Body of pancreas (tissue), 4 donors: ENCODE measurements at regions not wholly inside any gene's neighbourhood (a gene's known extent, or its start where the extent isn't known, plus 50 kb on each side); places are given as distances from the start of the nearest gene placed in this dataset.

Experiments used
- CTCF ChIP-seq, 7 experiments: fragments of 450-650 bp in 4 of 7; fragments of 200-600 bp in 3 of 7; sonication (generic) in 3 of 7; IDR thresholded peaks; one replicate each; pipeline ENCODE4 v1.5.1; 2016 to 2019; ENCODE audit warnings: antibody characterized with exemption in 7 of 7
- POLR2A ChIP-seq, 3 donors: fragments of 450-650 bp; IDR thresholded peaks; one replicate each; pipeline ENCODE4 v1.6.1; 2016; ENCODE audit warnings: antibody characterized with exemption in 3 of 3, mild to moderate bottlenecking in 2 of 3

- no peak for TF ChIP-seq CTCF (IDR thresholded peaks at IDR 0.05)
- no peak for TF ChIP-seq POLR2A (IDR thresholded peaks at IDR 0.05)
Observed at GRCh38 chr3:5796541-5796940, 609.0 kb downstream of the EDEM1 start.
